HCT116 (cell line): ENCODE measurements at regions not wholly inside any gene's neighbourhood (a gene's known extent, or its start where the extent isn't known, plus 50 kb on each side); places are given as distances from the start of the nearest gene placed in this dataset.

ENCODE experiments used
- ATAC-seq: fragments of 200-7000 bp; cut with Tn5 transposase; 2 replicates; pipeline ENCODE4 v1.9.1; 2020; ENCODE audit warnings: mild to moderate bottlenecking, moderate library complexity
- BruUV-seq: library from RNA; stranded (reverse); fragments of 400-500 nt; replicated peaks from 2 replicates; lab custom pipeline; 2021; lab: Mats Ljungman, UMichigan
- CTCF ChIA-PET: fragments of 300-600 bp; sonication (Branson Sonifier 250); formaldehyde crosslinking; loops from one replicate; lab custom pipeline; 2021; ENCODE audit warnings: antibody characterized with exemption; lab: Charles Lee
- POLR2A ChIA-PET: fragments of 300-600, 350-600 bp; sonication (Branson Sonifier 250); formaldehyde crosslinking; loops from one replicate; lab custom pipeline; 2021; ENCODE audit warnings: antibody characterized with exemption; lab: Charles Lee
- RAD21 ChIA-PET, 2 experiments: fragments of 300-600 bp; sonication (Branson Sonifier 250); formaldehyde crosslinking; loops; one replicate each; lab custom pipeline; 2023; ENCODE audit warnings: low total read pairs in 2 of 2; ENCODE audit not compliant: uncharacterized antibody in 2 of 2, unreplicated experiment in 2 of 2, low non-redundant PET in 1 of 2; lab: Charles Lee
- DNase-seq: peaks from one replicate; pipeline ENCODE4 v3.0.0-alpha.2; 2010; ENCODE audit warnings: low read depth, low spot score
- H2AFZ ChIP-seq: fragments of 200-600 bp; shearing (Covaris generic), sonication (generic); 2 replicates; pipeline ENCODE4 v1.6.1; 2017; ENCODE audit warnings: low read depth, mixed run types, mixed read lengths, antibody characterized with exemption, low read length; ENCODE audit not compliant: poor library complexity, severe bottlenecking
- H3K27ac ChIP-seq: 2 replicates; pipeline ENCODE4 v1.5.1; 2012; ENCODE audit warnings: low read depth, low read length
- H3K27me3 ChIP-seq: fragments of 200-600 bp; sonication (generic); 2 replicates; pipeline ENCODE4 v1.6.1; 2016; ENCODE audit warnings: mixed run types, low read length, mixed read lengths; ENCODE audit not compliant: insufficient read depth
- H3K36me3 ChIP-seq, 2 experiments: fragments of 200-500 bp in 1 of 2; fragments of 200-600 bp in 1 of 2; sonication (Bioruptor generic) in 1 of 2; sonication (generic) in 1 of 2; 2 replicates each; pipeline versions ENCODE4 v1.5.1 to v1.6.1; 2014 to 2016; ENCODE audit warnings: low read length in 2 of 2, inconsistent platforms in 1 of 2, mixed read lengths in 1 of 2, mixed run types in 1 of 2; ENCODE audit not compliant: insufficient read depth in 2 of 2, control insufficient read depth in 1 of 2
- H3K4me1 ChIP-seq, 2 experiments: fragments of 200-600 bp in 1 of 2; sonication (generic) in 1 of 2; 2 replicates each; pipeline versions ENCODE4 v1.5.1 to v1.6.1; 2012 to 2017; ENCODE audit warnings: low read length in 2 of 2, inconsistent platforms in 1 of 2, mild to moderate bottlenecking in 1 of 2, mixed read lengths in 1 of 2, mixed run types in 1 of 2, moderate library complexity in 1 of 2; ENCODE audit not compliant: insufficient read depth in 2 of 2, control insufficient read depth in 1 of 2
- H3K4me2 ChIP-seq: fragments of 200-600 bp; sonication (generic); 2 replicates; pipeline ENCODE4 v1.6.1; 2017; ENCODE audit warnings: mixed run types, low read length, mixed read lengths
- H3K4me3 ChIP-seq, 2 experiments: fragments of 200-600 bp in 1 of 2; sonication (generic) in 1 of 2; replicated peaks in 1 of 2; 2 replicates each; pipeline ENCODE4 v1.5.1; 2011 to 2016; ENCODE audit warnings: low read length in 2 of 2, control low read depth in 1 of 2, low read depth in 1 of 2, mild to moderate bottlenecking in 1 of 2, mixed read lengths in 1 of 2, mixed run types in 1 of 2
- H3K79me2 ChIP-seq: fragments of 200-600 bp; sonication (generic); 2 replicates; pipeline ENCODE4 v1.6.1; 2017; ENCODE audit warnings: mild to moderate bottlenecking, mixed run types, low read length, moderate library complexity, mixed read lengths; ENCODE audit not compliant: insufficient read depth
- H3K9ac ChIP-seq: fragments of 200-600 bp; sonication (generic); 2 replicates; pipeline ENCODE4 v1.6.1; 2016; ENCODE audit warnings: low read length, mixed read lengths
- H3K9me2 ChIP-seq: fragments of 200-600 bp; sonication (generic), shearing (Covaris generic); 2 replicates; pipeline ENCODE4 v1.6.1; 2017; ENCODE audit warnings: mixed run types, mild to moderate bottlenecking, moderate library complexity; ENCODE audit not compliant: insufficient read depth
- H3K9me3 ChIP-seq, 2 experiments: fragments of 200-500 bp in 1 of 2; fragments of 200-600 bp in 1 of 2; sonication (Bioruptor generic) in 1 of 2; sonication (generic) in 1 of 2; 2 replicates each; pipeline ENCODE4 v1.6.1; 2014 to 2017; ENCODE audit warnings: low read length in 2 of 2, mixed read lengths in 2 of 2, inconsistent platforms in 1 of 2, low read depth in 1 of 2, mild to moderate bottlenecking in 1 of 2, mixed run types in 1 of 2, moderate library complexity in 1 of 2; ENCODE audit not compliant: control insufficient read depth in 1 of 2, insufficient read depth in 1 of 2
- H4K20me1 ChIP-seq: fragments of 200-600 bp; sonication (generic), shearing (Covaris generic); 2 replicates; pipeline ENCODE4 v1.6.1; 2017; ENCODE audit warnings: mixed run types, mild to moderate bottlenecking, moderate library complexity; ENCODE audit not compliant: insufficient read depth
- ATF3 ChIP-seq: IDR thresholded peaks from 2 replicates; pipeline ENCODE4 v1.6.1; 2012
- CBX3 ChIP-seq: IDR thresholded peaks from 2 replicates; pipeline ENCODE4 v1.6.1; 2012; ENCODE audit warnings: low read depth
- CEBPB ChIP-seq: IDR thresholded peaks from 2 replicates; pipeline ENCODE4 v1.6.1; 2012; ENCODE audit warnings: low read depth
- CTCF ChIP-seq, 3 experiments: fragments of 200-600 bp in 1 of 3; sonication (generic) in 1 of 3; IDR thresholded peaks in 2 of 3; conservative IDR thresholded peaks in 1 of 3; 2 replicates each; pipeline ENCODE4 v1.5.1; 2012 to 2017; ENCODE audit warnings: low read depth in 2 of 3, low read length in 2 of 3, antibody characterized with exemption in 1 of 3, borderline replicate concordance in 1 of 3, control low read depth in 1 of 3, mild to moderate bottlenecking in 1 of 3, mixed read lengths in 1 of 3, mixed run types in 1 of 3, moderate library complexity in 1 of 3; ENCODE audit not compliant: insufficient read depth in 1 of 3
- EGR1 ChIP-seq: IDR thresholded peaks from 2 replicates; pipeline ENCODE4 v1.6.1; 2012; ENCODE audit warnings: low read depth
- ELF1 ChIP-seq: IDR thresholded peaks from 2 replicates; pipeline ENCODE4 v1.6.1; 2012; ENCODE audit warnings: low read depth, borderline replicate concordance
- EZH2 ChIP-seq: fragments of 200-600 bp; sonication (generic); IDR thresholded peaks from 2 replicates; pipeline ENCODE4 v1.6.1; 2017; ENCODE audit warnings: antibody characterized with exemption, mixed run types
- EZH2phosphoT487 ChIP-seq: fragments of 200-600 bp; IDR thresholded peaks from 2 replicates; pipeline ENCODE4 v1.6.1; 2018; ENCODE audit warnings: antibody characterized with exemption, borderline replicate concordance
- JUND ChIP-seq: IDR thresholded peaks from 2 replicates; pipeline ENCODE4 v1.6.1; 2012
- MAX ChIP-seq: IDR thresholded peaks from 2 replicates; pipeline ENCODE4 v1.6.1; 2012
- POLR2A ChIP-seq: IDR thresholded peaks from 2 replicates; pipeline ENCODE4 v1.7.0; 2011; ENCODE audit warnings: borderline replicate concordance; ENCODE audit not compliant: insufficient read depth, insufficient read length; ENCODE audit errors: extremely low read depth
- POLR2AphosphoS5 ChIP-seq: IDR thresholded peaks from 2 replicates; pipeline ENCODE4 v1.6.1; 2011; ENCODE audit warnings: mild to moderate bottlenecking, low read depth, low read length, moderate library complexity
- RAD21 ChIP-seq: IDR thresholded peaks from 2 replicates; pipeline ENCODE4 v1.6.1; 2012; ENCODE audit warnings: low read depth, mild to moderate bottlenecking
- SIN3A ChIP-seq: IDR thresholded peaks from 2 replicates; pipeline ENCODE4 v1.6.1; 2012; ENCODE audit warnings: low read depth
- SP1 ChIP-seq: IDR thresholded peaks from 2 replicates; pipeline ENCODE4 v1.6.1; 2012; ENCODE audit warnings: low read depth
- SRF ChIP-seq: IDR thresholded peaks from 2 replicates; pipeline ENCODE4 v1.6.1; 2012; ENCODE audit warnings: low read depth
- TCF7L2 ChIP-seq: IDR thresholded peaks from 2 replicates; pipeline ENCODE4 v1.7.0; 2011; ENCODE audit warnings: borderline replicate concordance, inconsistent platforms; ENCODE audit not compliant: insufficient read depth, insufficient read length; ENCODE audit errors: extremely low read depth
- YY1 ChIP-seq: IDR thresholded peaks from 2 replicates; pipeline ENCODE4 v1.6.1; 2011; ENCODE audit warnings: low read length, low read depth, moderate library complexity, mild to moderate bottlenecking; ENCODE audit not compliant: insufficient replicate concordance; ENCODE audit errors: extremely low read depth
- ZFX ChIP-seq: fragments of 450-650 bp; IDR thresholded peaks from 2 replicates; pipeline ENCODE4 v1.6.1; 2017
- ZNF274 ChIP-seq: fragments of 200-500 bp; sonication (Bioruptor generic); IDR thresholded peaks from 2 replicates; pipeline ENCODE4 v1.6.1; 2014; ENCODE audit warnings: mild to moderate bottlenecking, low read depth, low read length, inconsistent platforms
- intact Hi-C: fragments of 100-400 bp; cut with micrococcal nuclease; formaldehyde crosslinking; loops from 2 replicates; pipeline ENCODE4 v1.10.0; 2022

GRCh38 chr3:193087336-193087735, 153.7 kb upstream of the PLAAT1 start:
- POLR2A ChIA-PET = no interaction called here

More at GRCh38 chr3:193087336-193087735, 153.7 kb upstream of the PLAAT1 start:
- DNase-seq (no peak), ATAC-seq (no peak)
- H3K27me3 ChIP-seq = peaks cover 11% of the 10 kb centered on the region
- H3K79me2 ChIP-seq = no peaks in the 10 kb centered on the region
- H3K4me3 ChIP-seq = no peak overlapping the region
- no TSS peak for BruUV-seq
- no peak overlapping the region for H3K27ac ChIP-seq
- TF ChIP-seq EGR1 (no peak), SRF (no peak), CTCF (IDR thresholded peaks at IDR 0.05 in 2 of 3, conservative IDR thresholded peaks at IDR 0.05 in 1 of 3; ENCODE audit: borderline replicate concordance in 1 of 3, insufficient read depth in 1 of 3, low read depth in 2 of 3, low read length in 2 of 3) (no peak), SP1 (no peak), SIN3A (no peak), POLR2AphosphoS5 (no peak), ELF1 (no peak), YY1 (no peak), EZH2phosphoT487 (no peak), JUND (no peak), ZFX (no peak), CBX3 (no peak), RAD21 (no peak), ATF3 (no peak), EZH2 (no peak), CEBPB (no peak), POLR2A (no peak), ZNF274 (no peak), TCF7L2 (no peak), MAX (no peak)
- H3K4me1 ChIP-seq = no peaks in the 10 kb centered on the region
- CTCF ChIA-PET = no interaction called here
- H3K36me3 ChIP-seq = no peaks in the 10 kb centered on the region
- H4K20me1 ChIP-seq = no peaks in the 10 kb centered on the region
- H2AFZ ChIP-seq = no peak overlapping the region
- no peak overlapping the region for H3K9ac ChIP-seq
- intact Hi-C loops = no loop called here
- no peaks in the 10 kb centered on the region for H3K9me2 ChIP-seq
- RAD21 ChIA-PET = no interaction called here
- H3K9me3 ChIP-seq = no peaks in the 10 kb centered on the region
- no peak overlapping the region for H3K4me2 ChIP-seq
